Body of pancreas (tissue), 4 donors: ENCODE measurements at regions not wholly inside any gene's neighbourhood (a gene's known extent, or its start where the extent isn't known, plus 50 kb on each side); places are given as distances from the start of the nearest gene placed in this dataset.
A peak's percentile ranks its signal among the peaks of the same experiment; 100 is the strongest.

Experiments used
- ATAC-seq: fragments of 150-250 bp; one replicate; pipeline ENCODE4 v1.9.1; 2016
- DNase-seq, 4 donors: peaks; one replicate each; pipeline ENCODE4 v3.0.0-alpha.2; 2019
- H3K27ac ChIP-seq, 4 donors: fragments of 200-600 bp; sonication (generic); 1 replicate in 3 of 4; 2 replicates in 1 of 4; pipeline versions ENCODE4 v1.5.1 to v1.6.1; 2016 to 2019; ENCODE audit warnings: mild to moderate bottlenecking in 1 of 4, mixed read lengths in 1 of 4, moderate library complexity in 1 of 4
- H3K27me3 ChIP-seq, 2 donors: fragments of 200-600 bp; sonication (generic); one replicate each; pipeline ENCODE4 v1.6.0; 2016; ENCODE audit warnings: mild to moderate bottlenecking in 1 of 2
- H3K36me3 ChIP-seq, 2 donors: fragments of 200-600 bp; sonication (generic); replicated peaks in 1 of 2; 2 replicates each; pipeline ENCODE4 v1.5.1; 2016; ENCODE audit warnings: low read depth in 2 of 2; ENCODE audit not compliant: insufficient read depth in 1 of 2
- H3K4me1 ChIP-seq: fragments of 200-600 bp; sonication (generic); one replicate; pipeline ENCODE4 v1.6.0; 2016
- H3K4me3 ChIP-seq, 2 donors: fragments of 200-600 bp; sonication (generic); 1 replicate in 1 of 2; 2 replicates in 1 of 2; pipeline ENCODE4 v1.5.1; 2016 to 2019
- H3K9me3 ChIP-seq, 3 donors: fragments of 200-600 bp; sonication (generic); 1 replicate in 2 of 3; 2 replicates in 1 of 3; pipeline ENCODE4 v1.5.1; 2016
- CTCF ChIP-seq, 7 experiments: fragments of 450-650 bp in 4 of 7; fragments of 200-600 bp in 3 of 7; sonication (generic) in 3 of 7; IDR thresholded peaks; one replicate each; pipeline ENCODE4 v1.5.1; 2016 to 2019; ENCODE audit warnings: antibody characterized with exemption in 7 of 7
- POLR2A ChIP-seq, 3 donors: fragments of 450-650 bp; IDR thresholded peaks; one replicate each; pipeline ENCODE4 v1.6.1; 2016; ENCODE audit warnings: antibody characterized with exemption in 3 of 3, mild to moderate bottlenecking in 2 of 3
- WGBS, 2 donors: methylation state at CpG; one replicate each; pipeline ENCODE4 v1.1.5; 2017; 5-methylcytosine and 5-hydroxymethylcytosine counted together
- intact Hi-C: fragments of 100-400 bp; cut with DNase I; formaldehyde crosslinking; loops from one replicate; pipeline ENCODE4 v1.15.1; 2023

DNA sequence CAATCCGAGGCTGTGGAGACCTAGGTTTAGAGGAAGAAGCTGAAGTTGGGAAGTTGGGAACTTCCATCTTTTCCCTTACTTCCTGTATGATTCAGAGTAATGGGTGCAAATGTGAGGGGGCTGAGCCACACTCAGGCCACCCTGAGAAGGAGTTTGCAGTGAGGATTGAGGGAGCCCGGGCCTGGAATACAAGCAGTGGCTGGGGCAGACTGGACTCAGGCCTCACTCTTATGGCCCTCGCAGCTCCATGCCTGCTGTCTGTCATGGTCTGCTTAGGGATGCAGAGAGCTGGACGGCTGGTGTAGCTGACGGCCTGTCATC, 73.7 kb upstream of the RAB4A start:
- Histone ChIP-seq H3K9me3 (no peaks in the 10 kb centered on the region), H3K27ac (no peak overlapping the region), H3K27me3 (no peaks in the 10 kb centered on the region), H3K4me3 (no peak overlapping the region), H3K4me1 (no peaks in the 10 kb centered on the region), H3K36me3 (no peaks in the 10 kb centered on the region)
- ATAC-seq (no peak), DNase-seq (no peak)
- intact Hi-C loops = no loop called here
- WGBS, 2 donors = 81 to 84% methylated on average over 5 of the region's 5 CpGs
- no peak for TF ChIP-seq POLR2A (IDR thresholded peaks at IDR 0.05)
- no peak for TF ChIP-seq CTCF (IDR thresholded peaks at IDR 0.05)

DNA sequence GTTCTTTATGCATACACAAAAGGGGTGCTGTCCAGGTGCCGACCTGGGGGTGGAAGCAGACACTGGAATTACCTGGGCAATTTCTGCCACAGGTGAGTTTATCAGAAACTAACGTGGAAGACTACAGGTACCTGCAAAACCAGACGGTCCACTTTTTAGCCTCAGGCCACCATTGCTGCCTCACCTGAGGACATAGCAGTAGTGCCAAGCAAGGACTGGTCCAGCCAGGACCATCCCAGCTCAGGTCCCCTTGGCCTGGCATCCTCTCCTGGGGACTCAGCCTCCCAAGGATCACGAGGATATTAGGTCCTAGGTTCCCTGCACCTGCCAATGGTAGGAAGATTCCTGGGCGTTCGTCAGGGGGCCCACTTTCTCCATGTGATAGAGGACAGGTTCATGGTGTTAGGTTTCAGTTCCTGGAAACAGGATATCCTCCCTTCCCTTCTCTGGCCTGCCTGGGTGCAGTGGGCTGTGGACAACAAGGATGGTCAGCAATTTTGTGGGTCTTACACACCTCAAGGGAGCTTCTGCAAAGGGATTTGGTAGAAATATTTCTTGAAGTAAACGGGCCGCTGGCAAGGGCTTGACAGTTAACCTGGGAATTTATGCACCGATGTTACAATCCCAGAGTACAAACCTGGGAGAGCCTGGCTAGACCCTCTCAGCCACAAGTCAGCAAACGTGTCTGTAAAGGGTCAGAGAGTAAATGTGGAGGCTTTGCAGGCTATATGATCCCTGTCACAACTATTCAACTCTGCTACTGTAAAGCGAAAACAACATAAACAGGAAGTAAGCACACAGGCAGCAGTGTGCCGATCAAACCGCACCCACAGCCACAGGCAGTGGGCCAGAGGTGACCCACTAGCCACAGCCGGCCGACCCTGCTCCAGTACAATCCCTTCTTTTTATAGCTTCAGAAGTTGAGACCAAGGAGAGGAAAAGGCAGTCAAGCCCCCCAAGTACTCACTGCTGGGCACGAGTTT, 71.4 kb upstream of the RAB4A start:
- peak in 1 of 4 donors; percentile 34 for DNase-seq
- TF ChIP-seq CTCF (IDR thresholded peaks at IDR 0.05) (no peak), POLR2A (IDR thresholded peaks at IDR 0.05) (no peak)
- Histone ChIP-seq H3K4me3 (no peak overlapping the region), H3K9me3 (no peaks in the 10 kb centered on the region), H3K27ac (no peak overlapping the region), H3K4me1 (no peaks in the 10 kb centered on the region), H3K27me3 (no peaks in the 10 kb centered on the region), H3K36me3 (no peaks in the 10 kb centered on the region)
- intact Hi-C loops = no loop called here
- 57 to 65% methylated on average over 13 to 16 of the region's 16 CpGs for WGBS, 2 donors
- peak; percentile 45 for ATAC-seq

GRCh38 chr1:229203030-229203751, 67.7 kb upstream of the RAB4A start:
- Histone ChIP-seq H3K36me3 (no peaks in the 10 kb centered on the region), H3K9me3 (no peaks in the 10 kb centered on the region), H3K27me3 (no peaks in the 10 kb centered on the region), H3K4me3 (no peak overlapping the region), H3K4me1 (no peaks in the 10 kb centered on the region), H3K27ac (no peak overlapping the region)
- intact Hi-C loops = no loop called here
- TF ChIP-seq POLR2A (IDR thresholded peaks at IDR 0.05) (no peak), CTCF (IDR thresholded peaks at IDR 0.05) (no peak)
- WGBS, 2 donors = 87 to 90% methylated on average over 5 of the region's 5 CpGs
- ATAC-seq (peak; percentile 39), DNase-seq (peak in 2 of 4 donors; percentile 28 to 33)

- no peak for DNase-seq
- H3K27ac ChIP-seq = no peak overlapping the region
- no peak overlapping the region for H3K4me3 ChIP-seq
- H3K27me3 ChIP-seq = no peaks in the 10 kb centered on the region
- ATAC-seq = no peak
- WGBS, 2 donors = 88 to 91% methylated on average over 10 to 11 of the region's 11 CpGs
- H3K9me3 ChIP-seq = no peaks in the 10 kb centered on the region
- intact Hi-C loops = no loop called here
- no peaks in the 10 kb centered on the region for H3K4me1 ChIP-seq
- H3K36me3 ChIP-seq = no peaks in the 10 kb centered on the region
- no peak for TF ChIP-seq CTCF (IDR thresholded peaks at IDR 0.05)
- no peak for TF ChIP-seq POLR2A (IDR thresholded peaks at IDR 0.05)
These were observed 66.8 kb upstream of the RAB4A start for GRCh38 chr1:229203991-229204632.
